H1 (cell line): ENCODE measurements at regions not wholly inside any gene's neighbourhood (a gene's known extent, or its start where the extent isn't known, plus 50 kb on each side); places are given as distances from the start of the nearest gene placed in this dataset.

Source experiments
- RNF2 ChIP-seq: fragments of 200-900, 300-1000 bp; sonication (generic); IDR thresholded peaks from 2 replicates; pipeline ENCODE4 v1.7.1; 2016; ENCODE audit warnings: borderline replicate concordance, low read depth, mild to moderate bottlenecking, antibody characterized with exemption, low read length; ENCODE audit not compliant: poor library complexity, severe bottlenecking; ENCODE audit errors: missing control alignments

DNA sequence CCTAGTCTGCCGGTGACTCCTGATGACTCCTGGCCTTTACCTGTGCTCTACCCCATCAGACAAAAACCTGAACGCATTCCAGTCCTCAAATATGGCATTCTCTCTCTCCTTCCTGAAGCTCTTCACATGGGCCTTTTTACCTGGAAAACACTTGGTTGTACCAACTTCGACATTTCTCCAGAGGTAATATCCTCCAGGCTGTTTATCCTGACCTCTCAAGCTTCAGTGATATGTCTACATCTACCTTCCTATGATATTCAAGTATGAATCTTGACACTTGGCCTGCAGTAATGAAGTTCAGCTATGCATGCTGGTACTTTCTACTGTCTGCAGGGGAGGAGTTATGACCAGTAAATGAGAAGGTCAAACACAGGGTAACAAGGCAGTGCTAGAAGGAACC, 901.8 kb downstream of the VRK1 start (continued):
- no peak for TF ChIP-seq RNF2
